K562 (cell line): ENCODE measurements at regions not wholly inside any gene's neighbourhood (a gene's known extent, or its start where the extent isn't known, plus 50 kb on each side); places are given as distances from the start of the nearest gene placed in this dataset.

Source experiments
- CGGBP1 ChIP-seq: fragments of 250-450 bp; sonication (Bioruptor Pico); IDR thresholded peaks from 2 replicates; pipeline ENCODE4 v1.9.0; 2021; ENCODE audit warnings: mild to moderate bottlenecking
- GABPB1 ChIP-seq: sonication (generic); formaldehyde crosslinking; IDR thresholded peaks from 2 replicates; pipeline ENCODE4 v1.8.0; 2022; ENCODE audit warnings: mild to moderate bottlenecking, missing genetic modification reagents
- HEY1 ChIP-seq: fragments of 250-450 bp; sonication (Bioruptor Pico); IDR thresholded peaks from 2 replicates; pipeline ENCODE4 v1.5.0; 2020; ENCODE audit warnings: mild to moderate bottlenecking, moderate library complexity, borderline replicate concordance
- HMBOX1 ChIP-seq: sonication (generic); IDR thresholded peaks from 2 replicates; pipeline ENCODE4 v1.6.1; 2016
- ID3 ChIP-seq, 2 experiments: fragments of 250-450 bp in 1 of 2; fragments of 450-650 bp in 1 of 2; sonication (Bioruptor Pico) in 1 of 2; IDR thresholded peaks; 2 replicates each; pipeline versions ENCODE4 v1.6.1 to v1.8.0; 2016 to 2021; ENCODE audit warnings: mild to moderate bottlenecking in 2 of 2, moderate library complexity in 2 of 2, missing compliant biosample characterization in 1 of 2, missing genetic modification characterization in 1 of 2
- KDM2B ChIP-seq: fragments of 250-450 bp; sonication (Bioruptor Pico); IDR thresholded peaks from 2 replicates; pipeline ENCODE4 v1.8.0; 2021; ENCODE audit warnings: mild to moderate bottlenecking, moderate library complexity
- MGA ChIP-seq: fragments of 450-650 bp; IDR thresholded peaks from 2 replicates; pipeline ENCODE4 v1.6.1; 2016; ENCODE audit warnings: mild to moderate bottlenecking, moderate library complexity
- PTBP1 ChIP-seq: fragments of 200-400 bp; formaldehyde crosslinking; IDR thresholded peaks from 2 replicates; pipeline ENCODE4 v1.6.1; 2017; ENCODE audit warnings: low read depth, low read length
- SPI1 ChIP-seq: IDR thresholded peaks from 2 replicates; pipeline ENCODE4 v1.6.1; 2011; ENCODE audit warnings: low read depth, low read length, control low read depth, borderline replicate concordance
- XRCC3 ChIP-seq: fragments of 450-650 bp; IDR thresholded peaks from 2 replicates; pipeline ENCODE4 v1.6.1; 2017; ENCODE audit warnings: mild to moderate bottlenecking, moderate library complexity
- ZBTB26 ChIP-seq: fragments of 450-650 bp; formaldehyde crosslinking; IDR thresholded peaks from 2 replicates; pipeline ENCODE4 v1.4.0; 2022; ENCODE audit warnings: missing genetic modification characterization
- ZBTB7A ChIP-seq: IDR thresholded peaks from 2 replicates; pipeline ENCODE4 v1.6.1; 2011; ENCODE audit warnings: low read depth, mild to moderate bottlenecking, low read length, moderate library complexity, borderline replicate concordance; ENCODE audit not compliant: control insufficient read depth
- ZNF212 ChIP-seq: fragments of 450-650 bp; formaldehyde crosslinking; IDR thresholded peaks from 2 replicates; pipeline ENCODE4 v1.4.0; 2020; ENCODE audit warnings: mild to moderate bottlenecking
- ZNF282 ChIP-seq: sonication (generic); formaldehyde crosslinking; IDR thresholded peaks from 2 replicates; pipeline ENCODE4 v1.8.1; 2023; ENCODE audit warnings: missing genetic modification reagents

GRCh38 chr2:70029814-70030409 lies 57.4 kb upstream of the PCBP1 start (continued):
- TF ChIP-seq ZBTB7A: no peak
- TF ChIP-seq ZNF282: no peak
- no peak for TF ChIP-seq PTBP1
- peak; percentile 100 for TF ChIP-seq HMBOX1
- TF ChIP-seq SPI1: no peak
- no peak for TF ChIP-seq KDM2B (CRISPR knock-in tag)
- no peak for TF ChIP-seq ID3 (CRISPR knock-in tag; IDR thresholded peaks at IDR 0.05)
- TF ChIP-seq ID3 (tag; IDR thresholded peaks at IDR 0.05): no peak
- no peak for TF ChIP-seq GABPB1 (CRISPR knock-in tag)
- TF ChIP-seq HEY1: no peak
- no peak for TF ChIP-seq ZNF212 (CRISPR knock-in tag)
- peak; percentile 51; the same call in 1 of the 2 replicates for TF ChIP-seq MGA
- no peak for TF ChIP-seq ZBTB26 (CRISPR knock-in tag)
- no peak for TF ChIP-seq CGGBP1 (CRISPR knock-in tag)
- no peak for TF ChIP-seq XRCC3
